ENCODE measurements at regions not wholly inside any gene's neighbourhood (a gene's known extent, or its start where the extent isn't known, plus 50 kb on each side); places are given as distances from the start of the nearest gene placed in this dataset.

- TF ChIP-seq REST (IDR thresholded peaks at IDR 0.05; ENCODE audit: insufficient read depth in 1 of 2, low read depth in 2 of 2, low read length in 2 of 2) (no peak), TAF1 (IDR thresholded peaks at IDR 0.05; ENCODE audit: borderline replicate concordance, insufficient read depth, low read length) (no peak), FOXP2 (optimal IDR thresholded peaks at IDR 0.05; ENCODE audit: borderline replicate concordance, extremely low read depth, extremely low read length, insufficient read depth) (no peak), SIN3A (IDR thresholded peaks at IDR 0.05; ENCODE audit: borderline replicate concordance, insufficient read depth, low read length) (no peak), POLR2AphosphoS5 (IDR thresholded peaks at IDR 0.05; ENCODE audit: low read depth, low read length) (no peak)
These were observed 159.9 kb upstream of the JUN start for GRCh38 chr1:58943776-58944175.

GRCh38 chr1:58944439-58944838 is 160.6 kb upstream of the JUN start:
- TF ChIP-seq REST (IDR thresholded peaks at IDR 0.05; ENCODE audit: insufficient read depth in 1 of 2, low read depth in 2 of 2, low read length in 2 of 2) (no peak), SIN3A (IDR thresholded peaks at IDR 0.05; ENCODE audit: borderline replicate concordance, insufficient read depth, low read length) (no peak), TAF1 (IDR thresholded peaks at IDR 0.05; ENCODE audit: borderline replicate concordance, insufficient read depth, low read length) (no peak), POLR2AphosphoS5 (IDR thresholded peaks at IDR 0.05; ENCODE audit: low read depth, low read length) (no peak), FOXP2 (optimal IDR thresholded peaks at IDR 0.05; ENCODE audit: borderline replicate concordance, extremely low read depth, extremely low read length, insufficient read depth) (no peak)

GRCh38 chr1:58946390-58946789 is 162.5 kb upstream of the JUN start:
- TF ChIP-seq POLR2AphosphoS5 (IDR thresholded peaks at IDR 0.05; ENCODE audit: low read depth, low read length), result no peak
- TF ChIP-seq REST (IDR thresholded peaks at IDR 0.05; ENCODE audit: insufficient read depth in 1 of 2, low read depth in 2 of 2, low read length in 2 of 2), result no peak
- no peak for TF ChIP-seq FOXP2 (optimal IDR thresholded peaks at IDR 0.05; ENCODE audit: borderline replicate concordance, extremely low read depth, extremely low read length, insufficient read depth)
- TF ChIP-seq TAF1 (IDR thresholded peaks at IDR 0.05; ENCODE audit: borderline replicate concordance, insufficient read depth, low read length), result no peak
- no peak for TF ChIP-seq SIN3A (IDR thresholded peaks at IDR 0.05; ENCODE audit: borderline replicate concordance, insufficient read depth, low read length)

- TF ChIP-seq SIN3A (IDR thresholded peaks at IDR 0.05; ENCODE audit: borderline replicate concordance, insufficient read depth, low read length) (no peak), POLR2AphosphoS5 (IDR thresholded peaks at IDR 0.05; ENCODE audit: low read depth, low read length) (no peak), FOXP2 (optimal IDR thresholded peaks at IDR 0.05; ENCODE audit: borderline replicate concordance, extremely low read depth, extremely low read length, insufficient read depth) (no peak), REST (IDR thresholded peaks at IDR 0.05; ENCODE audit: insufficient read depth in 1 of 2, low read depth in 2 of 2, low read length in 2 of 2) (no peak), TAF1 (IDR thresholded peaks at IDR 0.05; ENCODE audit: borderline replicate concordance, insufficient read depth, low read length) (no peak)
These were observed 164.8 kb upstream of the JUN start for GRCh38 chr1:58948671-58949070.

Data from PFSK-1 (cell line).